Ovary (tissue), 3 donors: ENCODE measurements at regions not wholly inside any gene's neighbourhood (a gene's known extent, or its start where the extent isn't known, plus 50 kb on each side); places are given as distances from the start of the nearest gene placed in this dataset.

Source experiments
- EP300 ChIP-seq: sonication (generic); formaldehyde crosslinking; IDR thresholded peaks from one replicate; pipeline ENCODE4 v1.6.1; 2017; ENCODE audit warnings: antibody characterized with exemption
- POLR2A ChIP-seq: fragments of 450-650 bp; IDR thresholded peaks from one replicate; pipeline ENCODE4 v1.6.1; 2017; ENCODE audit warnings: antibody characterized with exemption, mild to moderate bottlenecking, moderate library complexity
- TF ChIP-seq, protein P1 (sequence below), 3 donors: fragments of 450-650 bp in 2 of 3; fragments of 200-600 bp in 1 of 3; IDR thresholded peaks; one replicate each; pipeline versions ENCODE4 v1.5.1 to v1.8.0; 2016 to 2022; ENCODE audit warnings: antibody characterized with exemption in 3 of 3, mild to moderate bottlenecking in 1 of 3
- donor health status: DM: no; HTN: no; CAD: no.

- TF ChIP-seq POLR2A, result no peak
- TF ChIP-seq, protein P1, sequence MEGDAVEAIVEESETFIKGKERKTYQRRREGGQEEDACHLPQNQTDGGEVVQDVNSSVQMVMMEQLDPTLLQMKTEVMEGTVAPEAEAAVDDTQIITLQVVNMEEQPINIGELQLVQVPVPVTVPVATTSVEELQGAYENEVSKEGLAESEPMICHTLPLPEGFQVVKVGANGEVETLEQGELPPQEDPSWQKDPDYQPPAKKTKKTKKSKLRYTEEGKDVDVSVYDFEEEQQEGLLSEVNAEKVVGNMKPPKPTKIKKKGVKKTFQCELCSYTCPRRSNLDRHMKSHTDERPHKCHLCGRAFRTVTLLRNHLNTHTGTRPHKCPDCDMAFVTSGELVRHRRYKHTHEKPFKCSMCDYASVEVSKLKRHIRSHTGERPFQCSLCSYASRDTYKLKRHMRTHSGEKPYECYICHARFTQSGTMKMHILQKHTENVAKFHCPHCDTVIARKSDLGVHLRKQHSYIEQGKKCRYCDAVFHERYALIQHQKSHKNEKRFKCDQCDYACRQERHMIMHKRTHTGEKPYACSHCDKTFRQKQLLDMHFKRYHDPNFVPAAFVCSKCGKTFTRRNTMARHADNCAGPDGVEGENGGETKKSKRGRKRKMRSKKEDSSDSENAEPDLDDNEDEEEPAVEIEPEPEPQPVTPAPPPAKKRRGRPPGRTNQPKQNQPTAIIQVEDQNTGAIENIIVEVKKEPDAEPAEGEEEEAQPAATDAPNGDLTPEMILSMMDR (IDR thresholded peaks at IDR 0.05), result no peak
- no peak for TF ChIP-seq EP300
These were observed 109.5 kb downstream of the C9orf50 start for GRCh38 chr9:129511285-129511900.
